KMS-11 (cell line): ENCODE measurements at regions not wholly inside any gene's neighbourhood (a gene's known extent, or its start where the extent isn't known, plus 50 kb on each side); places are given as distances from the start of the nearest gene placed in this dataset.

ENCODE experiments used
- H2AFZ ChIP-seq: fragments of 200-600 bp; sonication (generic); 2 replicates; pipeline ENCODE4 v1.6.1; 2016; ENCODE audit warnings: antibody characterized with exemption, mixed run types, low read depth
- H3K27ac ChIP-seq: fragments of 200-600 bp; sonication (generic); 2 replicates; pipeline ENCODE4 v1.6.1; 2016; ENCODE audit warnings: mild to moderate bottlenecking, mixed run types
- H3K27me3 ChIP-seq: fragments of 200-600 bp; sonication (generic); 2 replicates; pipeline ENCODE4 v1.6.1; 2017; ENCODE audit warnings: mild to moderate bottlenecking, low read depth, mixed run types, moderate library complexity; ENCODE audit not compliant: insufficient read depth
- H3K36me3 ChIP-seq: fragments of 200-600 bp; sonication (generic); 2 replicates; pipeline ENCODE4 v1.6.1; 2017; ENCODE audit warnings: mild to moderate bottlenecking, mixed run types; ENCODE audit not compliant: insufficient read depth
- H3K4me1 ChIP-seq: fragments of 200-600 bp; sonication (generic); 2 replicates; pipeline ENCODE4 v1.6.1; 2016; ENCODE audit warnings: mild to moderate bottlenecking, low read depth, mixed run types; ENCODE audit not compliant: poor library complexity, severe bottlenecking
- H3K4me2 ChIP-seq: fragments of 200-600 bp; sonication (generic); 2 replicates; pipeline ENCODE4 v1.7.0; 2016; ENCODE audit warnings: mild to moderate bottlenecking, mixed run types
- H3K4me3 ChIP-seq: fragments of 200-600 bp; sonication (generic); IDR thresholded peaks from 2 replicates; pipeline ENCODE4 v1.6.1; 2017; ENCODE audit warnings: low read depth, low read length, mixed read lengths; ENCODE audit not compliant: insufficient read depth
- H3K79me2 ChIP-seq: fragments of 200-600 bp; sonication (generic); 2 replicates; pipeline ENCODE4 v1.6.1; 2016; ENCODE audit warnings: low read depth, mixed run types; ENCODE audit not compliant: insufficient read depth
- H3K9ac ChIP-seq: fragments of 200-600 bp; sonication (generic); 2 replicates; pipeline ENCODE4 v1.6.1; 2016; ENCODE audit warnings: mild to moderate bottlenecking, mixed run types
- H4K20me1 ChIP-seq: fragments of 200-600 bp; sonication (generic); 2 replicates; pipeline ENCODE4 v1.6.1; 2016; ENCODE audit warnings: mild to moderate bottlenecking, mixed run types; ENCODE audit not compliant: insufficient read depth
- CTCF ChIP-seq: fragments of 200-600 bp; sonication (generic); conservative IDR thresholded peaks from 2 replicates; pipeline ENCODE4 v1.6.1; 2017; ENCODE audit warnings: low read depth, mild to moderate bottlenecking, antibody characterized with exemption, low read length, moderate library complexity, mixed read lengths

GRCh38 chr18:47391665-47392064 lies 140.2 kb upstream of the SKOR2 start:
- H3K9ac ChIP-seq = no peak overlapping the region
- H3K4me1 ChIP-seq = no peaks in the 10 kb centered on the region
- H3K36me3 ChIP-seq = no peaks in the 10 kb centered on the region
- H2AFZ ChIP-seq = no peak overlapping the region
- H3K27ac ChIP-seq = no peak overlapping the region
- no peak overlapping the region for H3K4me2 ChIP-seq
- H3K79me2 ChIP-seq = no peaks in the 10 kb centered on the region
- H4K20me1 ChIP-seq = no peaks in the 10 kb centered on the region
- no peak for TF ChIP-seq CTCF
- H3K27me3 ChIP-seq = no peaks in the 10 kb centered on the region
- no peak overlapping the region for H3K4me3 ChIP-seq

- Histone ChIP-seq H3K27ac (no peak overlapping the region), H2AFZ (no peak overlapping the region), H3K9ac (no peak overlapping the region), H3K4me3 (no peak overlapping the region), H3K4me2 (no peak overlapping the region), H3K4me1 (no peaks in the 10 kb centered on the region), H3K79me2 (no peaks in the 10 kb centered on the region), H3K27me3 (no peaks in the 10 kb centered on the region), H4K20me1 (no peaks in the 10 kb centered on the region), H3K36me3 (no peaks in the 10 kb centered on the region)
- no peak for TF ChIP-seq CTCF
Measured at GRCh38 chr18:47390410-47391024, 139.1 kb upstream of the SKOR2 start.

GRCh38 chr18:47389210-47389609 lies 137.8 kb upstream of the SKOR2 start:
- TF ChIP-seq CTCF = no peak
- Histone ChIP-seq H3K79me2 (no peaks in the 10 kb centered on the region), H3K27ac (no peak overlapping the region)

DNA sequence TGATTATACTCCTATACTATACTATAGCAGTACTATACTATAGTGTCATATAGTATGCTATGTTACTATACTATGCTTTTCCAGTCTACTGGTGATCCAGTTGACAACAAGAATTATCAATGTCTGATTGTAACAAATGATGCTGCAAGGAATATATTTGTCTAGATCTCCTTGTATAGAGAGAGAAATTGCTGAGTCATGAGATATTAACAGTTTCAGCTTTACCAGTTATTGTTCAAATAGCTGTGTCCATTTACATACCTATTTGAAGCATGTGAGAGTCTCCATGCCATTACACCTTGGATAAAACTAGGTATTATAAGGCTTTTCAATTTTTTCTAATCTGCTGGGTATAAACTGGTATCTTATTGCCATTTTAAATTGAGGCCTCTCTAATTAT lies 136.4 kb upstream of the SKOR2 start:
- H3K9ac ChIP-seq = no peak overlapping the region
- no peaks in the 10 kb centered on the region for H3K27me3 ChIP-seq
- H3K27ac ChIP-seq = no peak overlapping the region
- H3K79me2 ChIP-seq = no peaks in the 10 kb centered on the region
- H3K36me3 ChIP-seq = no peaks in the 10 kb centered on the region
- H3K4me1 ChIP-seq = no peaks in the 10 kb centered on the region
- H4K20me1 ChIP-seq = no peaks in the 10 kb centered on the region
- H2AFZ ChIP-seq = no peak overlapping the region
- no peak for TF ChIP-seq CTCF
- H3K4me2 ChIP-seq = no peak overlapping the region
- no peak overlapping the region for H3K4me3 ChIP-seq

More at GRCh38 chr18:47389210-47389609, 137.8 kb upstream of the SKOR2 start:
- H3K36me3 ChIP-seq = no peaks in the 10 kb centered on the region
- H3K4me3 ChIP-seq = no peak overlapping the region
- no peaks in the 10 kb centered on the region for H3K4me1 ChIP-seq
- no peak overlapping the region for H3K9ac ChIP-seq
- no peak overlapping the region for H3K4me2 ChIP-seq
- no peaks in the 10 kb centered on the region for H3K27me3 ChIP-seq
- H4K20me1 ChIP-seq = no peaks in the 10 kb centered on the region
- no peak overlapping the region for H2AFZ ChIP-seq
